DMS79 (cell line): ENCODE measurements at regions not wholly inside any gene's neighbourhood (a gene's known extent, or its start where the extent isn't known, plus 50 kb on each side); places are given as distances from the start of the nearest gene placed in this dataset.
"Not testable (repeated sequence)": the region's sequence is repeated elsewhere in the genome, so short reads cannot be mapped to it uniquely, and the experiment has no call there.

Source experiments
- DNase-seq: peaks from one replicate; lab custom pipeline; 2025; lab: John Stamatoyannopoulos, UW

- DNase-seq, result no peak
Measured at GRCh38 chr2:172287605-172288315, 139.6 kb upstream of the ITGA6 start.

GRCh38 chr2:172288603-172289002 is 138.8 kb upstream of the ITGA6 start:
- DNase-seq, result peak; percentile 25

- peak; percentile 72 for DNase-seq
Measured at GRCh38 chr2:172293952-172294351, 133.4 kb upstream of the ITGA6 start.

GRCh38 chr2:172294983-172295382 is 132.4 kb upstream of the ITGA6 start:
- no peak for DNase-seq

- DNase-seq, result no peak
Measured at GRCh38 chr2:172295677-172296076, 131.7 kb upstream of the ITGA6 start.

GRCh38 chr2:172296267-172297046 is 130.9 kb upstream of the ITGA6 start:
- no peak for DNase-seq

- no peak for DNase-seq
Measured at GRCh38 chr2:172297531-172297930, 129.9 kb upstream of the ITGA6 start.

GRCh38 chr2:172297950-172298349 is 129.4 kb upstream of the ITGA6 start:
- DNase-seq, result no peak

- peak; percentile 92 for DNase-seq
Measured at GRCh38 chr2:172299741-172300140, 127.6 kb upstream of the ITGA6 start.

GRCh38 chr2:172300851-172301250 is 126.5 kb upstream of the ITGA6 start:
- no peak for DNase-seq

- DNase-seq, result no peak
Measured at GRCh38 chr2:172305066-172305465, 122.3 kb upstream of the ITGA6 start.

- DNase-seq, result peak; percentile 44
Measured at GRCh38 chr2:172307800-172308199, 119.6 kb upstream of the ITGA6 start.

- no peak for DNase-seq
Measured at GRCh38 chr2:172308253-172308935, 119.0 kb upstream of the ITGA6 start.

- DNase-seq, result no peak
Measured at GRCh38 chr2:172311921-172312345, 115.5 kb upstream of the ITGA6 start.

- DNase-seq, result no peak
Measured at GRCh38 chr2:172313715-172314341, 113.6 kb upstream of the ITGA6 start.

GRCh38 chr2:172315070-172315469 is 112.3 kb upstream of the ITGA6 start:
- not testable (repeated sequence) for DNase-seq

GRCh38 chr2:172322049-172322448 is 105.3 kb upstream of the ITGA6 start:
- DNase-seq, result no peak

- DNase-seq, result no peak
Measured at GRCh38 chr2:172323256-172323655, 104.1 kb upstream of the ITGA6 start.

GRCh38 chr2:172323861-172324597 is 103.4 kb upstream of the ITGA6 start:
- no peak for DNase-seq

GRCh38 chr2:172326211-172326509 is 101.2 kb upstream of the ITGA6 start:
- DNase-seq, result no peak

- no peak for DNase-seq
Measured at GRCh38 chr2:172328103-172328841, 99.1 kb upstream of the ITGA6 start.
